ENCODE measurements at regions not wholly inside any gene's neighbourhood (a gene's known extent, or its start where the extent isn't known, plus 50 kb on each side); places are given as distances from the start of the nearest gene placed in this dataset.

DNA sequence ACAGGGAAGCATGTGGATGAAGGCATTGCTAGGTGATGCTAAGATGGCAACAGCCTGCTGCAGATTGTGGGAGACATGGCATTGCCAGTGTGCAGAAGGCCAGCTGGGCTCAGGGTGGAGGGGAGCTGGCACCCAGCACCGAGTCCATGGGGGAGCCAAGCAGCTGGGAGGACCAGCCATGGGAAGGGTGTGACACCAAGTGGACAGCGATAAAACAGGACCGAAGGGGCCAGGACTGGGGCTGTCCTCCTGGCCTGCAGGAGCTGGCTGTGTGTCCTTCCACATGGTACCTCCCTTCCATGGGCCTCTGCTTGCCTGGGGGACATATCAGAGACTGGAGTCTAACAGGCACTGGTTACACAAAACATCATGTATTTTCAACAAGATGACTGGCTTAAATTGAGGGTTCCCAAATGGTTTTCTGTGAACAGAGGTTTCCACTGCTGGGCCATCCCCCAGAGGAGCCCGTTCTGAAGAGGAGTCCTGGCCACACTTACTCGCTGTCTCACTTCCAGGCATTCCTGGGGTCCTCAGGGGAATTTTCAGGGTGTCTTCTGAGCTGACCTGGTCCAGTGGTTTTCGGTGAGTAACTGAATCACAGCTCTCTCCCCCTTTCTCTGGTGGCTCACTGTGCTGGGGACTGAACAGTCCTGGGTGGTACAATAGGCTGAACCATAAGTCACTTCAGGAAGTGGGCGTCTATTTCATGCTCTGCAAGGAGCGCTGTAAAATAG lies 60.4 kb upstream of the TNP1 start:
- ChIA-PET POLR2A (ENCODE audit: low non-redundant PET) (no interaction called here), CTCF (no interaction called here)
- BruUV-seq (replicated peaks) = no TSS peak
- no peak overlapping the region for H3K4me3 ChIP-seq (ENCODE audit: low read depth, low read length, poor library complexity, severe bottlenecking)
- H3K9me3 ChIP-seq (ENCODE audit: low read depth, low read length, poor library complexity, severe bottlenecking) = no peaks in the 10 kb centered on the region
- H3K4me1 ChIP-seq (ENCODE audit: insufficient read depth, low read length, poor library complexity, severe bottlenecking) = no peaks in the 10 kb centered on the region
- intact Hi-C loops (cut with micrococcal nuclease; ENCODE audit: unreplicated experiment) = no loop called here
- no peak for DNase-seq (ENCODE audit: low spot score)
- no peak for TF ChIP-seq EZH2 (IDR thresholded peaks at IDR 0.05; ENCODE audit: borderline replicate concordance, low read depth, low read length, poor library complexity, severe bottlenecking)
- no peaks in the 10 kb centered on the region for H3K36me3 ChIP-seq (ENCODE audit: insufficient read depth, low read length, poor library complexity, severe bottlenecking)
- no peak overlapping the region for H3K27ac ChIP-seq (ENCODE audit: low read depth, low read length, poor library complexity, severe bottlenecking)
- no peaks in the 10 kb centered on the region for H3K27me3 ChIP-seq (replicated peaks; ENCODE audit: insufficient read depth, low read depth, low read length, poor library complexity)

DNA sequence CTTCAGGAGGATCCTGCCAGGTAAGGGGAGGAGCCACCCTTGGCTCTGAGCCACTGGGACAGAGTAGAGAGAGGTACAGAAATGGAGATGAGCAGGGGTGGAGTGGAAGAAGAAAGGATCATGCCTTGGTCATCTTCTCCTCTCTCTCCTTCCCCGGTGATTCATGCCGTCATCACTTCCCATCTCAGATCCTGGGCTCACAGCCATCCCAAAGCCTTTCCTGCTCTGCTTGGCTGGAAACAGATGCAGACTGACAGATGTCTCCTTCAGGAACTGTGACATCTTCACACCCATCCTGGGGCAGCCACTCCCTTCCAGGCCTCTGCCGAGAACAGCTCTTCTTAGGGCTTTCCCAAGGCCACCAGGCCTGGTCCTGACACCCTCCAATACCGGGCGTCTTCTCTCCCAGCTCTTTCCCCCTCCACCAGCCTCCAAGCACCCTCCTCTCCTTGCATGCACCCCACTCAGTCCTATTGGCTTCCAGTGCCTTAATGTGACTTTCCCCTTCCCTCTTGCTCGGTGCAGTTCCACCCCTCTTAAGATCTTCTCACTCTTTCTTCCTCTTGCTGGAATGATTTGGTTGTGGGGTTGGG lies 58.3 kb upstream of the TNP1 start:
- intact Hi-C loops (cut with micrococcal nuclease; ENCODE audit: unreplicated experiment) = no loop called here
- no peaks in the 10 kb centered on the region for H3K9me3 ChIP-seq (ENCODE audit: low read depth, low read length, poor library complexity, severe bottlenecking)
- H3K27me3 ChIP-seq (replicated peaks; ENCODE audit: insufficient read depth, low read depth, low read length, poor library complexity) = no peaks in the 10 kb centered on the region
- no peaks in the 10 kb centered on the region for H3K4me1 ChIP-seq (ENCODE audit: insufficient read depth, low read length, poor library complexity, severe bottlenecking)
- H3K4me3 ChIP-seq (ENCODE audit: low read depth, low read length, poor library complexity, severe bottlenecking) = no peak overlapping the region
- no TSS peak for BruUV-seq (replicated peaks)
- no peak for TF ChIP-seq EZH2 (IDR thresholded peaks at IDR 0.05; ENCODE audit: borderline replicate concordance, low read depth, low read length, poor library complexity, severe bottlenecking)
- H3K27ac ChIP-seq (ENCODE audit: low read depth, low read length, poor library complexity, severe bottlenecking) = no peak overlapping the region
- POLR2A ChIA-PET (ENCODE audit: low non-redundant PET) = no interaction called here
- H3K36me3 ChIP-seq (ENCODE audit: insufficient read depth, low read length, poor library complexity, severe bottlenecking) = no peaks in the 10 kb centered on the region
- CTCF ChIA-PET = no interaction called here
- no peak for DNase-seq (ENCODE audit: low spot score)

DNA sequence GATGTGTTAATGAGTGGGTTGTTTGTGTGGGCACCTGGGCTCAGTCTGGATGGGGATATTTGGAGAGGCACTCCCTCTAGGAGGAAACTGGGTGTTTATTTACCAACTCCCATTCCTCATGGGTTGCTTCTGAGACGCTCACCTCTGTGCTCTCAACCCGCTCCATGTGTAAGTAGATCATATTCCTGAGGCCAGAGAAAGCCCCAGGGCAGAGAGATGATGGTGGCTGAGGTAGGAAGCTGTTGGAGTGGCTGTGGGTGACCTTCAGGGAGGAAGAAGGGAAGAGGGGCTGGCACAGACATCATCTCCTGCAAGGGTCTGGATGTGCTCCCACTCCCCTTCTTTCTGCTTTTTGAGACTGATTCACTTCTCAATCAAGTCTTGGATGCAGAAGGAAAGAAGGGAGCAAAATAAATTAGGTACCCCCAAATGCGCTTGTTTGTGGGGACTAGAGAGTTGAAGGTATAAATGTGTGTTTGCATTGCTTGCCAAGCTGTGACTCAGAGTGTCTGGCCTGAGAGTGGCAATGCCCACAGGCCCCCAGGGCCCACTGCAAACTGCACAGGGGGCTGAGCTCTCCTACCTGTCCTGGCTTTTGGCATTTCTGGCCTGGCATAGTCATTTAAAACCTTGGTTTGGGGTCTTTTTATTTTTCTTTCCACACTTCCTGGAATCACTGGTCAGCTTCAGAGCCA lies 57.2 kb upstream of the TNP1 start:
- H3K27ac ChIP-seq (ENCODE audit: low read depth, low read length, poor library complexity, severe bottlenecking) = no peak overlapping the region
- ChIA-PET CTCF (no interaction called here), POLR2A (ENCODE audit: low non-redundant PET) (no interaction called here)
- DNase-seq (ENCODE audit: low spot score) = no peak
- TF ChIP-seq EZH2 (IDR thresholded peaks at IDR 0.05; ENCODE audit: borderline replicate concordance, low read depth, low read length, poor library complexity, severe bottlenecking) = no peak
- TF ChIP-seq, protein P1, sequence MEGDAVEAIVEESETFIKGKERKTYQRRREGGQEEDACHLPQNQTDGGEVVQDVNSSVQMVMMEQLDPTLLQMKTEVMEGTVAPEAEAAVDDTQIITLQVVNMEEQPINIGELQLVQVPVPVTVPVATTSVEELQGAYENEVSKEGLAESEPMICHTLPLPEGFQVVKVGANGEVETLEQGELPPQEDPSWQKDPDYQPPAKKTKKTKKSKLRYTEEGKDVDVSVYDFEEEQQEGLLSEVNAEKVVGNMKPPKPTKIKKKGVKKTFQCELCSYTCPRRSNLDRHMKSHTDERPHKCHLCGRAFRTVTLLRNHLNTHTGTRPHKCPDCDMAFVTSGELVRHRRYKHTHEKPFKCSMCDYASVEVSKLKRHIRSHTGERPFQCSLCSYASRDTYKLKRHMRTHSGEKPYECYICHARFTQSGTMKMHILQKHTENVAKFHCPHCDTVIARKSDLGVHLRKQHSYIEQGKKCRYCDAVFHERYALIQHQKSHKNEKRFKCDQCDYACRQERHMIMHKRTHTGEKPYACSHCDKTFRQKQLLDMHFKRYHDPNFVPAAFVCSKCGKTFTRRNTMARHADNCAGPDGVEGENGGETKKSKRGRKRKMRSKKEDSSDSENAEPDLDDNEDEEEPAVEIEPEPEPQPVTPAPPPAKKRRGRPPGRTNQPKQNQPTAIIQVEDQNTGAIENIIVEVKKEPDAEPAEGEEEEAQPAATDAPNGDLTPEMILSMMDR (conservative IDR thresholded peaks at IDR 0.05; ENCODE audit: low read depth, low read length) = no peak
- intact Hi-C loops (cut with micrococcal nuclease; ENCODE audit: unreplicated experiment) = no loop called here
- H3K4me1 ChIP-seq (ENCODE audit: insufficient read depth, low read length, poor library complexity, severe bottlenecking) = no peaks in the 10 kb centered on the region
- H3K36me3 ChIP-seq (ENCODE audit: insufficient read depth, low read length, poor library complexity, severe bottlenecking) = no peaks in the 10 kb centered on the region
- no TSS peak for BruUV-seq (replicated peaks)
- H3K27me3 ChIP-seq (replicated peaks; ENCODE audit: insufficient read depth, low read depth, low read length, poor library complexity) = no peaks in the 10 kb centered on the region
- no peaks in the 10 kb centered on the region for H3K9me3 ChIP-seq (ENCODE audit: low read depth, low read length, poor library complexity, severe bottlenecking)
- no peak overlapping the region for H3K4me3 ChIP-seq (ENCODE audit: low read depth, low read length, poor library complexity, severe bottlenecking)

DNA sequence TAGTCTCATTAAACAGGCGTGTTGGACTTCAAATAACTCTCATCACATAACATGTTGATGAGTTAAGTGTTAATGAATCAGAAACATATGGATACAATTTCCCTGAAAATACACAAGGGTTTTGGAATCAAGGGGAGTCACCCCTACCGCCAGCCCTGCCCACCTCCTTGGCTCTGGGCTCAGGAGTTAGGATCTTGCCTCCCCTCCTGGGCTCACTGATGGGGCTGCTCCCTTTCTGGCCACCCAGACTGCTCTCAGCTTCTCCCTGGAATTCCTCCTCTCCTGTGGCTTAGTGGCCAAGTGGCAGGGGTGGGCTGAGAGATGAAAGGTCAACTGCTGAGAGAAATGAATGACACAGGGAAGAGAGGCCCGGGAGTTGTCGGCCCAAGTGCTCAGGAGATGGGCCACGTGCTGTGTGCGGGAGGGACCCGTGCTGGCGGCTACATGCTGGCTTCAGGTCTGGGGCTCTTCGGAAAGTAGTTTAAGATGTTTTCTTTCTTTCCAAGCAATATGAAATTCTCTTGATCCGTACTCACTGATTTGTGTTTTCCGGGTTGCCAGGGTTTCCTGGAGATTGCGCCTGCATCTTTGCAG lies 55.8 kb upstream of the TNP1 start:
- Histone ChIP-seq H3K36me3 (ENCODE audit: insufficient read depth, low read length, poor library complexity, severe bottlenecking) (no peaks in the 10 kb centered on the region), H3K4me3 (ENCODE audit: low read depth, low read length, poor library complexity, severe bottlenecking) (no peak overlapping the region), H3K27me3 (replicated peaks; ENCODE audit: insufficient read depth, low read depth, low read length, poor library complexity) (no peaks in the 10 kb centered on the region), H3K4me1 (ENCODE audit: insufficient read depth, low read length, poor library complexity, severe bottlenecking) (no peaks in the 10 kb centered on the region), H3K9me3 (ENCODE audit: low read depth, low read length, poor library complexity, severe bottlenecking) (no peaks in the 10 kb centered on the region), H3K27ac (ENCODE audit: low read depth, low read length, poor library complexity, severe bottlenecking) (no peak overlapping the region)
- CTCF ChIA-PET = no interaction called here
- intact Hi-C loops (cut with micrococcal nuclease; ENCODE audit: unreplicated experiment) = no loop called here
- POLR2A ChIA-PET (ENCODE audit: low non-redundant PET) = no interaction called here
- BruUV-seq (replicated peaks) = no TSS peak
- no peak for DNase-seq (ENCODE audit: low spot score)
- no peak for TF ChIP-seq EZH2 (IDR thresholded peaks at IDR 0.05; ENCODE audit: borderline replicate concordance, low read depth, low read length, poor library complexity, severe bottlenecking)
- TF ChIP-seq, protein P1 (conservative IDR thresholded peaks at IDR 0.05; ENCODE audit: low read depth, low read length) = no peak
